ENCODE measurements at regions not wholly inside any gene's neighbourhood (a gene's known extent, or its start where the extent isn't known, plus 50 kb on each side); places are given as distances from the start of the nearest gene placed in this dataset.
"Not testable (repeated sequence)": the region's sequence is repeated elsewhere in the genome, so short reads cannot be mapped to it uniquely, and the experiment has no call there.

GRCh38 chr13:59047546-59047945 lies 1116.2 kb downstream of the DIAPH3 start:
- H3K4me3 ChIP-seq (ENCODE audit: low read depth, low read length) = no peak overlapping the region
- CTCF ChIA-PET = no interaction called here
- no peak for DNase-seq (ENCODE audit: low read depth, low spot score)
- POLR2A ChIA-PET = no interaction called here
- no peak for TF ChIP-seq CTCF (IDR thresholded peaks at IDR 0.05; ENCODE audit: insufficient read depth, low read length, missing control alignments)

GRCh38 chr13:59061621-59062020 lies 1102.1 kb downstream of the DIAPH3 start:
- POLR2A ChIA-PET = no interaction called here

GRCh38 chr13:59064042-59064441 lies 1099.7 kb downstream of the DIAPH3 start:
- POLR2A ChIA-PET = no interaction called here
- DNase-seq (ENCODE audit: low read depth, low spot score) = no peak
- CTCF ChIA-PET = no interaction called here
- H3K4me3 ChIP-seq (ENCODE audit: low read depth, low read length) = no peak overlapping the region
- TF ChIP-seq CTCF (IDR thresholded peaks at IDR 0.05; ENCODE audit: insufficient read depth, low read length, missing control alignments) = no peak

More at GRCh38 chr13:59061621-59062020, 1102.1 kb downstream of the DIAPH3 start:
- CTCF ChIA-PET = no interaction called here
- no peak for DNase-seq (ENCODE audit: low read depth, low spot score)
- H3K4me3 ChIP-seq (ENCODE audit: low read depth, low read length) = no peak overlapping the region
- no peak for TF ChIP-seq CTCF (IDR thresholded peaks at IDR 0.05; ENCODE audit: insufficient read depth, low read length, missing control alignments)

DNA sequence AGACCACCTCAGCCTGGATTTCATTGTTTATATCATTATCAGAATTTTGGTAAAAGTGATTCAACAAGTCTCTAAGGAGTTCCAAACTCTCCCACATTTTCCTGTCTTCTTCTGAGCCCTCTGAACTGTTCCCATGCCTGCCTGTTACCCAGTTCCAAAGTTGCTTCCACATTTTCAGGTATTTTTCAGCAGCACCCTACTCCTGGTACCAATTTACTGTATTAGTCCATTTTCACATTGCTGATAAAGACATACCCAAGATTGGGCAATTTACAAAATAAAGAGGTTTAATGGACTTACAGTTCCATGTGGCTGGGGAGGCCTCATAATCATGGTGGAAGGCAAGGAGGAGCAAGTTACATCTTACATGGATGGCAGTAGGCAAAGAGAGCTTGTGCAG lies 1087.3 kb downstream of the DIAPH3 start:
- DNase-seq (ENCODE audit: low read depth, low spot score); H3K4me3 ChIP-seq (ENCODE audit: low read depth, low read length); CTCF ChIA-PET; POLR2A ChIA-PET: not testable (repeated sequence)

GRCh38 chr13:59086147-59086546 lies 1077.6 kb downstream of the DIAPH3 start:
- CTCF ChIA-PET = no interaction called here
- H3K4me3 ChIP-seq (ENCODE audit: low read depth, low read length) = no peak overlapping the region
- POLR2A ChIA-PET = no interaction called here
- DNase-seq (ENCODE audit: low read depth, low spot score) = no peak
- no peak for TF ChIP-seq CTCF (IDR thresholded peaks at IDR 0.05; ENCODE audit: insufficient read depth, low read length, missing control alignments)

- CTCF ChIA-PET = no interaction called here
- POLR2A ChIA-PET = no interaction called here
- no peak for TF ChIP-seq CTCF (IDR thresholded peaks at IDR 0.05; ENCODE audit: insufficient read depth, low read length, missing control alignments)
- H3K4me3 ChIP-seq (ENCODE audit: low read depth, low read length) = no peak overlapping the region
- no peak for DNase-seq (ENCODE audit: low read depth, low spot score)
Observed at GRCh38 chr13:59088716-59089115, 1075.0 kb downstream of the DIAPH3 start.

GRCh38 chr13:59094181-59094580 lies 1069.5 kb downstream of the DIAPH3 start:
- ChIA-PET POLR2A (no interaction called here), CTCF (no interaction called here)
- H3K4me3 ChIP-seq (ENCODE audit: low read depth, low read length) = no peak overlapping the region

More at GRCh38 chr13:59094181-59094580, 1069.5 kb downstream of the DIAPH3 start:
- no peak for TF ChIP-seq CTCF (IDR thresholded peaks at IDR 0.05; ENCODE audit: insufficient read depth, low read length, missing control alignments)
- DNase-seq (ENCODE audit: low read depth, low spot score) = no peak
